ENCODE measurements at regions not wholly inside any gene's neighbourhood (a gene's known extent, or its start where the extent isn't known, plus 50 kb on each side); places are given as distances from the start of the nearest gene placed in this dataset.

DNA sequence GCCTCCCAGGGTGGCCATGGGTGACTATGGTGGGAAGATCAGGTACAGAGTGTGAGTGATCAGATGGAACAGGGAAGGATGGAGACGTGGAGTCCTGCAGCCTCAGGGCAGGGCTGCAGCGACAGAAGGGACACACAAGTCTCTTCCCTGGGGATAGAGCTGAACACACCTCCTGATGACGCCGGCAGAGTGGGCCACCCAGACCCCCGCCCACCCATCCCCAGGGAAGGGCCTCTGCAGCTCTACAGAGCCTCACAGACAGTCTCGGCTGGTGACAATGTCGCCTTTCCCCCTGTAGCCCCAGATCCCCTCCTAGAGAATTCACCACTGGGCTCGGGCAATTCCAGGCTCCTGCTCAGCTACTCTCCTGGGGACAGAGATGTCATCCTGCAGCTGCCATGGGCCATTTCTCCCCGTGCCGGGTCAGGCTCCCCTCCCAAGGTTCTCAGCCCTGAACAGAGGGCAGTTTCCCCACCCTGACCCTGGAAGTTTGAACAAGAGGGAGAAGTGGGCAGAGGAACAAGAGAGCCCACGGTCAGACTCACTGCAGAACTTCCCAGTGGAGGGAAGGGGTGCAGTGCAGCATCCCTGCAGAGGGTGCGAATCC, 115.7 kb downstream of the NCOR2 start:
- TF ChIP-seq, protein P1, sequence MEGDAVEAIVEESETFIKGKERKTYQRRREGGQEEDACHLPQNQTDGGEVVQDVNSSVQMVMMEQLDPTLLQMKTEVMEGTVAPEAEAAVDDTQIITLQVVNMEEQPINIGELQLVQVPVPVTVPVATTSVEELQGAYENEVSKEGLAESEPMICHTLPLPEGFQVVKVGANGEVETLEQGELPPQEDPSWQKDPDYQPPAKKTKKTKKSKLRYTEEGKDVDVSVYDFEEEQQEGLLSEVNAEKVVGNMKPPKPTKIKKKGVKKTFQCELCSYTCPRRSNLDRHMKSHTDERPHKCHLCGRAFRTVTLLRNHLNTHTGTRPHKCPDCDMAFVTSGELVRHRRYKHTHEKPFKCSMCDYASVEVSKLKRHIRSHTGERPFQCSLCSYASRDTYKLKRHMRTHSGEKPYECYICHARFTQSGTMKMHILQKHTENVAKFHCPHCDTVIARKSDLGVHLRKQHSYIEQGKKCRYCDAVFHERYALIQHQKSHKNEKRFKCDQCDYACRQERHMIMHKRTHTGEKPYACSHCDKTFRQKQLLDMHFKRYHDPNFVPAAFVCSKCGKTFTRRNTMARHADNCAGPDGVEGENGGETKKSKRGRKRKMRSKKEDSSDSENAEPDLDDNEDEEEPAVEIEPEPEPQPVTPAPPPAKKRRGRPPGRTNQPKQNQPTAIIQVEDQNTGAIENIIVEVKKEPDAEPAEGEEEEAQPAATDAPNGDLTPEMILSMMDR (conservative IDR thresholded peaks at IDR 0.05; ENCODE audit: low read depth, low read length): no peak
- no peak for DNase-seq (ENCODE audit: low read depth)
- H3K4me3 ChIP-seq (ENCODE audit: low read depth, low read length): no peak overlapping the region

DNA sequence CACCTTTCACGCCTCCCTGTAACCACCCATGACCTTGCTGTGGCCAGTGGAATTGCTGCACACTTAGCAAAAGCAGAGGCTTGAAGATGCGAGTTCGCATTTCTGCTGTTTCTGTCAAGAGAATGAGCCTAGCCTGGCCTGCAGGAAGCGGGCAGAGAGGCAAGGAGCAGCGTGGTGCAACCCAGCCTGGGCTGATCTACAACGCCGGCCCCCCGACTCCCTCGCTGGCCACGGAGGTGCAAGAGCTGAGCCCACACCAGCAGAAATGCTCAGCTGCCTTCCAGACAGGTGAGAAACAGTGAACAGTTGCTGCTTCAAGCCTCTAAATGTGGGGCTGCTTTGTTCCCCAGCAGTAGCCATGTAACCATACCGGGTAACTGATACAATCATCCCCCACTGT, 116.4 kb downstream of the NCOR2 start:
- TF ChIP-seq, protein P1 (conservative IDR thresholded peaks at IDR 0.05; ENCODE audit: low read depth, low read length): no peak
- no peak for DNase-seq (ENCODE audit: low read depth)
- H3K4me3 ChIP-seq (ENCODE audit: low read depth, low read length): no peak overlapping the region

DNA sequence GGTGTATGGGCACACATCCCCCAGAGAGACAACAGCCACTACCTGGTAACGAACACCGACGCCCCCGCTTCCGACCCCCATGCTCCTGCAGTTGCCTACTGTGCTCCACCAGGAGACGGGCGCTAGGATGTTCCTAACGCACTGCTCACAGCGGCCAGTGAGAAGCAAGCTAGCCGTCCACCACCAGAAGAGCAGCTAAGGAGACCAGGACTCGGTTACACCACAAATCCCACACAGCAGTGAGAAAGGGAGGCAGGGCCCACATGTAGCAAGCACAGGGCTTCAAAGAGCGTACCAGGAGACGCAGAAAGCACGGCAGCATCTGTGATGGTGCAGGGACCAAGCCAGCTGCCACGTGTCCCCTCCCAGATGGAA, 117.0 kb downstream of the NCOR2 start:
- TF ChIP-seq, protein P1 (conservative IDR thresholded peaks at IDR 0.05; ENCODE audit: low read depth, low read length): no peak
- DNase-seq (ENCODE audit: low read depth): no peak
- H3K4me3 ChIP-seq (ENCODE audit: low read depth, low read length): no peak overlapping the region

DNA sequence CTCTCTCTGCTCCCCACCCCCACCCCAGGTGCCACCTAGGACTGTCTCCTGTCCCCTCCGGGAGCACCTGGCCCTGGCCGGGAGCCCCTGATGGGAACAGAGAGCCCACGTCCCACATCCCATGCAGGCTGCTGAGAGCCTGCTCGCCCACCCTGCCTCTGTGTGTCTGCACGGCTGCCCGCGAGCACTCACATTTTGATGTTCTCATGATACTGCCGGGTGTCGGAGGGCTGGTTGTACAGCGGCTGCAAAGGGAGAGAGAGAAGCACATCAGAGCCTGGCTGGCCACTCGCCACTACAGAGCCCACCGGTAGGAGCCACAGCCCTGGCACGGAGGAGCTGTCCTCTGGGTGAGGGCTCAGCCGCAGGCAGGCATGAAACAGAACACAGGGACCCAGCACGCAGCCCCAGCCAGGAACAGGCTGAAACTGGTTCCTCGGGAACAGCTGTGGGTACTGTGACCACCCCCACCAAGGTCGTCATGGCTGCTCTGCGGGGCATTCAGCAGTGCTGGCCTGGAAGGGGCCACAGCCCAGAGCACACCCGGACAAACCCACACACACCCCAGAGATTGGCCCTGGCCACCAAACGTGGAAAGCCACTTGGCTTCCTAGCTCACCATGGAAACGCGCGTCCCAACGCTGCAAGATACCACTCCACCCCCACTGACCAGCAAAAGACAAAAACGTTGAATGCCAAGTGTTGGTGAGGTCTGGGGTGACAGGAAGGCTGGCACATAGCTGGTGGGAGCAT, 117.6 kb downstream of the NCOR2 start:
- no peak for DNase-seq (ENCODE audit: low read depth)

DNA sequence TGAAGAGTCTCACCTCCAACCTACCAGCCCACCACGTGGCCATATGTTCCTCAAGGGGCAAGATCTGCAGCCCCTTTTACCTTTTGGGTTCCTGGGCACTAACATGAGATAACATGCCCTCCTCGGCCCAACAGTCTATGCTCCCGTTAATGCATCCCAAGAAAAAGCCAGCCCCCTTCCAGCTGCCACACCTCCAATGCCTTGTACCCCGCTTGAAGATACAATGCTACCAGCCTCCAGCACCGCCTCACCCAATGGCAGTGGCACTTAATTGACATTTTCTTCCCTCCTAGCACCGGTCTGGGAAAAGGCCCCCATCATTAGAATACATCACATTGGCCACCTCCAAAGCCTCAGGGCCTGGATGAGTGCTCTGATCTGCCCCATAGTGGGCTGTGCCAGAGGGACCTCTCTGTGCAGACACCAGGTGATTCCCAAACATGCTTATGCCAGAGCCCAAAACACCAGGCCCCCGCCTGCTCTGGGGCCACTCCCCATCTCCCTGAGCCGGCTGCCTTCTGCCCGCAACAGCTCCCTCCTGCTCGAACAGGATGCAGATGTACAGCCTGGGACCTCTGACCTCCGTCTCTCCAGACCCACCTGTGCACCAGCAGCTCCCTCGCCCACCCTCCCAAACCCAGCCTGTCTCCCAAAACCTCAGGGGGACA, 118.3 kb downstream of the NCOR2 start:
- DNase-seq (ENCODE audit: low read depth): no peak
- TF ChIP-seq, protein P1 (conservative IDR thresholded peaks at IDR 0.05; ENCODE audit: low read depth, low read length): no peak
- H3K4me3 ChIP-seq (ENCODE audit: low read depth, low read length): no peak overlapping the region

More for the DNA sequence above, 117.6 kb downstream of the NCOR2 start:
- TF ChIP-seq, protein P1 (conservative IDR thresholded peaks at IDR 0.05; ENCODE audit: low read depth, low read length): no peak
- no peak overlapping the region for H3K4me3 ChIP-seq (ENCODE audit: low read depth, low read length)

DNA sequence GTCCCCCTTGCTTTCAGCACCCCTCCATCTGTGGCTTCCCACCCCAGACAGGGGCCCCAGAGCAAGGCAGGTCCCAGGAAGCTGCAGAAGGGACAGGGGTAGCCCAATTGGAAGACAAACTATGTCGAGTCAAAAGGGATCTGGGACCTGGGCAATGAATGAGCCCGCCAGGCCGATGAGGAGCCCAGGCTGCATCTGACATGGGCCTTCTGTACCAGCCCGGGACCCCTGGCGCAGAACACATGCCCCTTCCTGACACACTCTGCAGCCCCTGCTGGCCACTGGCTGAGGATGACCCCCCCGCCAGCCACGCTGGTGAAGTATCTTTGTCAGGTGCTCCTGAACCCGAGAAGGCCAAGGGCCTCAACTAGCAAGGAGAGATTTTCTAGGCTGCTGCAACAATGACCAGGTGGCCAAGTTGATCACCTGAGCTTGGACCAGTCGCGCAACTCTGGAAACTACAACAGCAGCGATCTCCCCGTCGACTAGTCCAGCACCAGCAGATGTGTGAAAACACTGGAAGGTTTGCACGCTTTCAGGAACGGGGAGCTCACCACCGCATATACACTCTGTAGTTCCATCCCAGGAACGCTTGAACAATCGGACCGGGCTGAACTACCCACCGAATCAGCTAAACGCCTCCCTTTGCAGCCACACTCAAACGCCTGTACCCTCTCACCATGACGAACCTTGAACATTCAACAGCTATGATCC, 119.0 kb downstream of the NCOR2 start:
- no peak overlapping the region for H3K4me3 ChIP-seq (ENCODE audit: low read depth, low read length)
- no peak for DNase-seq (ENCODE audit: low read depth)
- TF ChIP-seq, protein P1 (conservative IDR thresholded peaks at IDR 0.05; ENCODE audit: low read depth, low read length): no peak

Data from epithelial cell of proximal tubule (primary cell).